ENCODE measurements at regions not wholly inside any gene's neighbourhood (a gene's known extent, or its start where the extent isn't known, plus 50 kb on each side); places are given as distances from the start of the nearest gene placed in this dataset.
"Not testable (repeated sequence)": the region's sequence is repeated elsewhere in the genome, so short reads cannot be mapped to it uniquely, and the experiment has no call there.

DNA sequence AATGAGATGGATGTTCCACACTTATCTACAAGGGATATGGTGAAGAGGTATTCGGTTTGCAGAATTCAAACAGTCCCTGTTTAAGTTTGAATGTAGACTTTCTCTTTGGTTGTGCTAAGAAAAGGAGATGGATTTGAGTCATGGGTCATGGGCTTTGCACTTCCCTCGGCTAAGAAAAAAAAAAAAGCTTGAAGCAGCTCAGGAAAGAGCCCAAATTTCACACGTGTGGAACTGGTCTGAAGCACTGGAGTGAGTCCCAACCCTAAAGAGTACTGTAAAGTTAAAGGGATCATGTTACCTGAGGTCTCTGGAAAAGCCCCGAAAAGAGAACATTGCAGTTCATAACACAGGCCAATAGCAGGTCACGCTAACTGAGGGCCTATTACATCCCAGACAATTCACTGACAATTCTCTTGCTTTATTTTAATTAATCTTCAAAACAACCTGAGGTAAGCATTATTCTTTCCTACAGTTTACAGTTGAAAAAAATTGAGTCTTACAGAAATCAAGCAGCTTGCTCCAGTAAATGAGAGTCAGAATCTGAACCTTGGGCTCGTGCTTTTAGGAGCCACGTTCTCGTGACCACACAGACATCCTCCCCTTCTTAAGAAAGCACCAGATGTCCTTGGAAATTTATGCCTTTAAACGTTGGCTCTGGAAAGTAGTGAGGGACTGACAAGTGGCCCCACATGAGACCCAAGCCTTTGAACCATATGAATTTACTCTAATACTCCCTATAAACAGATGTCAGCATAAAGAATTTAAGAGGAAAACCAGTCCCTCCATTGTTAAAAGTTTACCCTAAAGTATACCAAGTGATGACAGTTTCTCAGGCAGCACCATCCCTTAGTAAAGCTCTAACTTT lies 89.3 kb downstream of the MAD2L1 start:
- no peak for DNase-seq (ENCODE audit: low spot score in 2 of 2)
- no peaks in the 10 kb centered on the region for H3K9me3 ChIP-seq
- no peak overlapping the region for H3K27ac ChIP-seq
- WGBS = 61% methylated on average over 9 of the region's 9 CpGs
- no peaks in the 10 kb centered on the region for H3K36me3 ChIP-seq
- H3K4me1 ChIP-seq = no peaks in the 10 kb centered on the region
- H3K27me3 ChIP-seq = no peaks in the 10 kb centered on the region
- TF ChIP-seq POLR2AphosphoS5 (IDR thresholded peaks at IDR 0.05) = no peak
- no peak for TF ChIP-seq POLR2A (IDR thresholded peaks at IDR 0.05)
- TF ChIP-seq EP300 (IDR thresholded peaks at IDR 0.05) = no peak
- TF ChIP-seq, protein P1, sequence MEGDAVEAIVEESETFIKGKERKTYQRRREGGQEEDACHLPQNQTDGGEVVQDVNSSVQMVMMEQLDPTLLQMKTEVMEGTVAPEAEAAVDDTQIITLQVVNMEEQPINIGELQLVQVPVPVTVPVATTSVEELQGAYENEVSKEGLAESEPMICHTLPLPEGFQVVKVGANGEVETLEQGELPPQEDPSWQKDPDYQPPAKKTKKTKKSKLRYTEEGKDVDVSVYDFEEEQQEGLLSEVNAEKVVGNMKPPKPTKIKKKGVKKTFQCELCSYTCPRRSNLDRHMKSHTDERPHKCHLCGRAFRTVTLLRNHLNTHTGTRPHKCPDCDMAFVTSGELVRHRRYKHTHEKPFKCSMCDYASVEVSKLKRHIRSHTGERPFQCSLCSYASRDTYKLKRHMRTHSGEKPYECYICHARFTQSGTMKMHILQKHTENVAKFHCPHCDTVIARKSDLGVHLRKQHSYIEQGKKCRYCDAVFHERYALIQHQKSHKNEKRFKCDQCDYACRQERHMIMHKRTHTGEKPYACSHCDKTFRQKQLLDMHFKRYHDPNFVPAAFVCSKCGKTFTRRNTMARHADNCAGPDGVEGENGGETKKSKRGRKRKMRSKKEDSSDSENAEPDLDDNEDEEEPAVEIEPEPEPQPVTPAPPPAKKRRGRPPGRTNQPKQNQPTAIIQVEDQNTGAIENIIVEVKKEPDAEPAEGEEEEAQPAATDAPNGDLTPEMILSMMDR (IDR thresholded peaks at IDR 0.05) = no peak
- H3K4me3 ChIP-seq = no peak overlapping the region

DNA sequence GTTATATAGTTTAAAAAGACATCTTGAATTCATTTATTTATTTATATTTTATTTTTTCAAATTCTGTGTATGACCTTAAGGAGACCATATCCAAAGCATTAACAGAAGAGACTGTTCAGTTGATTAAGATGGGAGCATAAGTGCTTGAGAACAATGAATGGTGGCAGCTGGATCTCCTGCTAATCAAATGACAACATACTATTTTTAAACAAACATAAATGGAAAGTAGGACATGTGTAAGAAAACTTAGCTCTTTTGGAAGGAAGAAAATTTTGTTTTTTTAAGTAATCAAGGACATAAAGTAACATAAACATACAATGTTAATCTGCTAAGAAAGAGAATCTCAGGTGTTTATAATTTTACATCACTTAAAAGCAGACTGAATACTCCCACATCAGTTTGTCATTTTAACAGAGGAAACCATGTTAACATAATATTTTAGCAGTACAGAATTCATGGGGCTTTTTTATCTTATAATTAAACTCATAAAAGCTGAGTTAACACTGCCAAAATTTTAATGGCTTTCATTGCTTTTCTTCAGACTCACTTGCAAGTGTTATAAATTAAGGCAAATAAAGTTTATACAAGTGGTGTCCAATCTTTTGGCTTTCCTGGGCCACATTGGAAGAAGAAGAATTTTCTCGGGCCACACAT lies 95.1 kb downstream of the MAD2L1 start:
- Histone ChIP-seq H3K9me3 (no peaks in the 10 kb centered on the region), H3K4me3 (no peak overlapping the region), H3K36me3 (no peaks in the 10 kb centered on the region), H3K27me3 (no peaks in the 10 kb centered on the region), H3K4me1 (no peaks in the 10 kb centered on the region), H3K27ac (no peak overlapping the region)
- TF ChIP-seq POLR2AphosphoS5 (IDR thresholded peaks at IDR 0.05) = no peak
- TF ChIP-seq EP300 (IDR thresholded peaks at IDR 0.05) = no peak
- TF ChIP-seq, protein P1 (IDR thresholded peaks at IDR 0.05) = no peak
- TF ChIP-seq POLR2A (IDR thresholded peaks at IDR 0.05) = no peak
- 66% methylated on average over 1 of the region's 1 CpG for WGBS
- DNase-seq (ENCODE audit: low spot score in 2 of 2) = no peak

DNA sequence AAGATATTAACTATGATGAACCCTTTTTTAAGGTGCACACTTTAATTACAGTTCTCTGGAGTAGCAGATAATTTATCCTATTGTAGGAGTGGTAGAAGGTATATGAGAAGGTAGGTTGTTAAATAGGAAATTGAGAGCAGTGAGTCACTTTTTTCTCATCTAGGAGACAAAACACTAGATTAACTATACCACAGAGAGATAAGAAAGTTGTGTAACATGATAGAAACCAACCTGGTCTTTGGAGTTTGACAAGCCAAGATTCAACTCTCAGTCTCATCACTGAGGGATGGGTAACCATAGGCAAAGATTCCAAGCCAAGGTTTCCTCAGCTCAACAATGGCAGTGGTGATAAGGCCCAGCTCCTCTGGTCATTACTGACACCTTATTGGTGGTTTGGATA lies 104.0 kb downstream of the MAD2L1 start:
- H3K4me3 ChIP-seq = no peak overlapping the region
- TF ChIP-seq POLR2A (IDR thresholded peaks at IDR 0.05) (no peak), EP300 (IDR thresholded peaks at IDR 0.05) (no peak), POLR2AphosphoS5 (IDR thresholded peaks at IDR 0.05) (no peak)
- TF ChIP-seq, protein P1 (IDR thresholded peaks at IDR 0.05) = no peak
- H3K27ac ChIP-seq = no peak overlapping the region
- no peaks in the 10 kb centered on the region for H3K4me1 ChIP-seq
- H3K36me3 ChIP-seq = no peaks in the 10 kb centered on the region
- no peak for DNase-seq (ENCODE audit: low spot score in 2 of 2)
- no peaks in the 10 kb centered on the region for H3K27me3 ChIP-seq
- no peaks in the 10 kb centered on the region for H3K9me3 ChIP-seq

DNA sequence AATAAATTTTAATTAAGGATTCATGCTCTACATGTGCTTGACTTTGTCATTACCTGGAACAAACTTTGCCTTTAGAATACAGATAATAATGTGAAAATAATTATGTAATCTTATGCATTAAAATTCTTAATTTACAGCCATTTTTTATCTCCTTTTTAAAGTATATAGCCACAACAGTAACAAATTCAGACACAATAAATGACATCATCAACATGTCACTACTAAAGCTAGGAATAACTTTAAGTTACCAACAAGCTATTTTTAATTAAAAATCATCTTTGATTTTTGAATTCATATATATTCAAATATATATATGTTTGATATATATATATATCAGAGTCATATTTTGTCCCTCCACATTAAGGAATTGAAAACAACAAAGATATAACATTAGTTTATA lies 107.7 kb downstream of the MAD2L1 start:
- Histone ChIP-seq H3K27ac (no peak overlapping the region), H3K9me3 (peaks cover 5% of the 10 kb centered on the region), H3K4me3 (no peak overlapping the region), H3K4me1 (no peaks in the 10 kb centered on the region), H3K27me3 (no peaks in the 10 kb centered on the region), H3K36me3 (no peaks in the 10 kb centered on the region)
- DNase-seq (ENCODE audit: low spot score in 2 of 2) = no peak
- TF ChIP-seq, protein P1 (IDR thresholded peaks at IDR 0.05) = no peak
- TF ChIP-seq EP300 (IDR thresholded peaks at IDR 0.05) = no peak
- no peak for TF ChIP-seq POLR2A (IDR thresholded peaks at IDR 0.05)
- TF ChIP-seq POLR2AphosphoS5 (IDR thresholded peaks at IDR 0.05) = no peak

DNA sequence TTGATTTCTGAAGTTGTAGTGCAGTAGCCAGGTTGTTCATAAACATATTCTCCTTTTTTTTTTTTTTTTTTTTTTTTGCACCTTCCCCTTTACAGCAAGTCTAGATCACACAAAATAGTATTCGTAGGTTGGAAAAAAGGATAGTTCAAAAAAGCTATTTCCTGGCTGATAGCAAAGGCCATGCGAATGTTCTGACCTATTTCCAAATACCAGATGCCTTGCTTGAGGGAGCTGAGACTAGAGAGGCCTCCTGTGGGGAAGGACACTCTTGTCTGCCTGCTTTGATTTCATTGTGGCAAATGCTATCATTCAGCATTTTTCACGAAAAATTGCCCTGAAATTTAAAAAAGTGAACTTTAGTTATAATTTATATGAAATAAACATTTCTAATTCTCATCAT lies 111.4 kb downstream of the MAD2L1 start:
- DNase-seq (ENCODE audit: low spot score in 2 of 2) = no peak
- Histone ChIP-seq H3K4me3 (no peak overlapping the region), H3K36me3 (no peaks in the 10 kb centered on the region), H3K4me1 (no peaks in the 10 kb centered on the region), H3K27ac (no peak overlapping the region), H3K27me3 (no peaks in the 10 kb centered on the region), H3K9me3 (peaks cover 5% of the 10 kb centered on the region)
- WGBS = 86% methylated on average over 3 of the region's 3 CpGs
- TF ChIP-seq POLR2AphosphoS5 (IDR thresholded peaks at IDR 0.05) (no peak), EP300 (IDR thresholded peaks at IDR 0.05) (no peak), POLR2A (IDR thresholded peaks at IDR 0.05) (no peak)
- TF ChIP-seq, protein P1 (IDR thresholded peaks at IDR 0.05) = no peak

DNA sequence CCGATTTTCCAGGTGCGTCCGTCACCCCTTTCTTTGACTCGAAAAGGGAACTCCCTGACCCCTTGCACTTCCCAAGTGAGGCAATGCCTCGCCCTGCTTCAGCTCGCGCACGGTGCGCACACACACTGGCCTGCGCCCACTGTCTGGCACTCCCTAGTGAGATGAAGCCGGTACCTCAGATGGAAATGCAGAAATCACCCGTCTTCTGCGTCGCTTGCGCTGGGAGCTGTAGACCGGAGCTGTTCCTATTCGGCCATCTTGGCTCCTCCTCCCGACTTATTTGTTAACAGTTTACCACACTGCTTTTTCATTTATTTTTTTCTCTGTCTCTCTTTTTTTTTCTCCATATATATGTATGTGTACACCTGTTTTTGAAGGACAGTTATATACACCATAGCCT lies 112.2 kb downstream of the MAD2L1 start:
- not testable (repeated sequence) for H3K4me1 ChIP-seq; H3K36me3 ChIP-seq; H3K27ac ChIP-seq; DNase-seq (ENCODE audit: low spot score in 2 of 2); H3K9me3 ChIP-seq; H3K27me3 ChIP-seq; H3K4me3 ChIP-seq
- 98% methylated on average over 14 of the region's 18 CpGs for WGBS

Measured in suprapubic skin (tissue), 4 donors.